Tibial nerve (tissue), 4 donors: ENCODE measurements at regions not wholly inside any gene's neighbourhood (a gene's known extent, or its start where the extent isn't known, plus 50 kb on each side); places are given as distances from the start of the nearest gene placed in this dataset.

Experiments
- CTCF ChIP-seq, 5 experiments: fragments of 200-600 bp in 3 of 5; fragments of 450-650 bp in 2 of 5; sonication (generic) in 3 of 5; IDR thresholded peaks; one replicate each; pipeline ENCODE4 v1.5.1; 2016 to 2019; ENCODE audit warnings: antibody characterized with exemption in 5 of 5, mild to moderate bottlenecking in 3 of 5, moderate library complexity in 2 of 5
- EP300 ChIP-seq, 2 donors: sonication (generic); formaldehyde crosslinking; IDR thresholded peaks; one replicate each; pipeline ENCODE4 v1.6.1; 2017; ENCODE audit warnings: antibody characterized with exemption in 2 of 2, mild to moderate bottlenecking in 1 of 2
- POLR2A ChIP-seq, 2 donors: fragments of 450-650 bp; IDR thresholded peaks; one replicate each; pipeline ENCODE4 v1.6.1; 2017; ENCODE audit warnings: antibody characterized with exemption in 2 of 2, mild to moderate bottlenecking in 2 of 2, moderate library complexity in 2 of 2

- TF ChIP-seq EP300 (IDR thresholded peaks at IDR 0.05) (no peak), POLR2A (IDR thresholded peaks at IDR 0.05) (no peak), CTCF (IDR thresholded peaks at IDR 0.05) (no peak)
Observed at GRCh38 chr18:27803957-27804356, 373.0 kb downstream of the CDH2 start.
